ENCODE measurements at regions not wholly inside any gene's neighbourhood (a gene's known extent, or its start where the extent isn't known, plus 50 kb on each side); places are given as distances from the start of the nearest gene placed in this dataset.

DNA sequence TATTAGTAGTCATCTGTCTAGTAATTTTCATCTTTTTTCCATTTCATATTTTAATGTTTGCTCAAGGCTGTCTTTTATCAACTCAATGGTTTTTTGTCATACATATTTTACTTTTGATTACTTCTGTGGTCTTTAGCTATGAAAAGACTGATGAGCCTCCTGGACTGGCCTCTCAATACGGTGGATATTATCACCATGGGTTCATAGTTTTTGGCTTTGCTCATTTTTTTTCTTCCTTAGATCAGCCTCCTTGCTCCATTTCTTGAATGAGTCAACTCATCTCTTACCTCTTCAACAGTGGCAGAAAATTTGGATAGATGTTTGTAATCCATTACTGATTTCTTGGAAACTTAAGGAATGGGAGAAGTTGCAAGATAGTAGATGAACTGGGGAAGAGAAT lies 80.1 kb upstream of the ELOVL5 start:
- no peaks in the 10 kb centered on the region for H3K9me3 ChIP-seq
- 82 to 97% methylated on average over 1 of the region's 1 CpG for WGBS, 2 donors (ENCODE audit: low coverage in 1 of 2)
- no peak overlapping the region for H3K4me3 ChIP-seq
- H3K36me3 ChIP-seq, result no peaks in the 10 kb centered on the region
- no peaks in the 10 kb centered on the region for H3K4me1 ChIP-seq
- TF ChIP-seq, protein P1, sequence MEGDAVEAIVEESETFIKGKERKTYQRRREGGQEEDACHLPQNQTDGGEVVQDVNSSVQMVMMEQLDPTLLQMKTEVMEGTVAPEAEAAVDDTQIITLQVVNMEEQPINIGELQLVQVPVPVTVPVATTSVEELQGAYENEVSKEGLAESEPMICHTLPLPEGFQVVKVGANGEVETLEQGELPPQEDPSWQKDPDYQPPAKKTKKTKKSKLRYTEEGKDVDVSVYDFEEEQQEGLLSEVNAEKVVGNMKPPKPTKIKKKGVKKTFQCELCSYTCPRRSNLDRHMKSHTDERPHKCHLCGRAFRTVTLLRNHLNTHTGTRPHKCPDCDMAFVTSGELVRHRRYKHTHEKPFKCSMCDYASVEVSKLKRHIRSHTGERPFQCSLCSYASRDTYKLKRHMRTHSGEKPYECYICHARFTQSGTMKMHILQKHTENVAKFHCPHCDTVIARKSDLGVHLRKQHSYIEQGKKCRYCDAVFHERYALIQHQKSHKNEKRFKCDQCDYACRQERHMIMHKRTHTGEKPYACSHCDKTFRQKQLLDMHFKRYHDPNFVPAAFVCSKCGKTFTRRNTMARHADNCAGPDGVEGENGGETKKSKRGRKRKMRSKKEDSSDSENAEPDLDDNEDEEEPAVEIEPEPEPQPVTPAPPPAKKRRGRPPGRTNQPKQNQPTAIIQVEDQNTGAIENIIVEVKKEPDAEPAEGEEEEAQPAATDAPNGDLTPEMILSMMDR (IDR thresholded peaks at IDR 0.05), result no peak
- TF ChIP-seq POLR2A (IDR thresholded peaks at IDR 0.05) (no peak), POLR2AphosphoS5 (IDR thresholded peaks at IDR 0.05) (no peak), EP300 (IDR thresholded peaks at IDR 0.05; ENCODE audit: low read depth) (no peak)
- H3K27ac ChIP-seq, result no peak overlapping the region
- in situ Hi-C loops (cut with MboI; ENCODE audit: low pct_ligation_motif_present in 1 of 4, low pct_unique_long_range_greater_than_20kb in 1 of 4, low sequenced_read_pairs in 3 of 4), result no loop called here
- no peaks in the 10 kb centered on the region for H3K27me3 ChIP-seq
- DNase-seq, result no peak
- intact Hi-C loops (cut with DNase I; ENCODE audit: low total_unique reads), result no loop called here

DNA sequence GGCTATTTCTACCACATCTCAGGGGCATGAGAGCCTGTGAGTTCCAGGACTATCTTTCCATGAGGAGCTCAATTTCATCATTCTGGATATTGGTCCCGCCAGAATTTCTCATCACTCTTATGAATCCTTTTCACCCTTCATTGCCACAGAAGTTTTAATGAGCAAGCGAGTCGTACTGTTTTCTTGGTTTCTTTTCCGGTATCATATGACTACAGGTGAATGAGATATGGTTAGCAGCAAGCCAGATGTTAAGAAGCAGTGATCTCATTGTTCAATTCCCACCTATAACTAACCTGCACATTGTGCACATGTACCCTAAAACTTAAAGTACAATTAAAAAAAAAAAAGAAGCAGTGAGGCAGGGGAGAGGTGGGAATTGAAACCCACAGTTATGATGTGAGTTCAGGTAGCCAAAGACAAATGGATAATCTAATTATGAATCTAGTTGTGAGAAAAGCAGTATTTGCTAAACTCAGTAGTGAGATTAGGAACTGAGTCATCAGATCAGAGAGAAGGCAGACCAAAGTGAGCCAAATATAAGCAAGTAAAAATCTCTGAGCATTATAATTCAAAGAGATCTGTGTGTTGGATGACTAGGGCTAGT lies 78.0 kb upstream of the ELOVL5 start:
- no peaks in the 10 kb centered on the region for H3K27me3 ChIP-seq
- H3K9me3 ChIP-seq, result no peaks in the 10 kb centered on the region
- intact Hi-C loops (cut with DNase I; ENCODE audit: low total_unique reads) (no loop called here), in situ Hi-C loops (cut with MboI; ENCODE audit: low pct_ligation_motif_present in 1 of 4, low pct_unique_long_range_greater_than_20kb in 1 of 4, low sequenced_read_pairs in 3 of 4) (no loop called here)
- no peak for DNase-seq
- TF ChIP-seq POLR2AphosphoS5 (IDR thresholded peaks at IDR 0.05) (no peak), POLR2A (IDR thresholded peaks at IDR 0.05) (no peak), EP300 (IDR thresholded peaks at IDR 0.05; ENCODE audit: low read depth) (no peak)
- TF ChIP-seq, protein P1 (IDR thresholded peaks at IDR 0.05), result no peak
- WGBS, 2 donors (ENCODE audit: low coverage in 1 of 2), result 54 to 78% methylated on average over 4 of the region's 4 CpGs
- no peak overlapping the region for H3K27ac ChIP-seq
- H3K4me3 ChIP-seq, result no peak overlapping the region
- no peaks in the 10 kb centered on the region for H3K4me1 ChIP-seq
- no peaks in the 10 kb centered on the region for H3K36me3 ChIP-seq

DNA sequence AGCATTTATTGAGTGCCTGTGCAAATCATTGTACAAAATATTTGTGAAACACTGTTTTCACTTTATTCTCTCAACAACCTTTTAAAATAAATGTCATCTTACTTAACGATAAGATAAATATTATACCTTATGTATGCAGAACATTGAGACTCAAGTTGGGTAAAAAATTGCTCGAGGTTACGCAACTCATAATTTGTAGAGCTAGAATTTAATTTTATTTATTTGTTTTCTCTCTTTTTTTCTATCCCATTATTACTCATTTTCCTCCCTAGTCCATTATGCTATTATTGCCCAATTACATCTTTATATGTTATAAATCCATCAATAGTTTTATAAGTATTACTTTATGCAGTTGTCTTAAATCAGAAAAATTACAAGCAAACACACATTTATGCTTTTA lies 77.4 kb upstream of the ELOVL5 start:
- H3K9me3 ChIP-seq, result no peaks in the 10 kb centered on the region
- in situ Hi-C loops (cut with MboI; ENCODE audit: low pct_ligation_motif_present in 1 of 4, low pct_unique_long_range_greater_than_20kb in 1 of 4, low sequenced_read_pairs in 3 of 4) (no loop called here), intact Hi-C loops (cut with DNase I; ENCODE audit: low total_unique reads) (no loop called here)
- H3K36me3 ChIP-seq, result no peaks in the 10 kb centered on the region
- TF ChIP-seq EP300 (IDR thresholded peaks at IDR 0.05; ENCODE audit: low read depth), result no peak
- TF ChIP-seq POLR2AphosphoS5 (IDR thresholded peaks at IDR 0.05), result no peak
- TF ChIP-seq, protein P1 (IDR thresholded peaks at IDR 0.05), result no peak
- TF ChIP-seq POLR2A (IDR thresholded peaks at IDR 0.05), result no peak
- no peak for DNase-seq
- H3K4me1 ChIP-seq, result no peaks in the 10 kb centered on the region
- no peak overlapping the region for H3K4me3 ChIP-seq
- 94 to 96% methylated on average over 3 of the region's 3 CpGs for WGBS, 2 donors (ENCODE audit: low coverage in 1 of 2)
- H3K27ac ChIP-seq, result no peak overlapping the region
- H3K27me3 ChIP-seq, result no peaks in the 10 kb centered on the region

DNA sequence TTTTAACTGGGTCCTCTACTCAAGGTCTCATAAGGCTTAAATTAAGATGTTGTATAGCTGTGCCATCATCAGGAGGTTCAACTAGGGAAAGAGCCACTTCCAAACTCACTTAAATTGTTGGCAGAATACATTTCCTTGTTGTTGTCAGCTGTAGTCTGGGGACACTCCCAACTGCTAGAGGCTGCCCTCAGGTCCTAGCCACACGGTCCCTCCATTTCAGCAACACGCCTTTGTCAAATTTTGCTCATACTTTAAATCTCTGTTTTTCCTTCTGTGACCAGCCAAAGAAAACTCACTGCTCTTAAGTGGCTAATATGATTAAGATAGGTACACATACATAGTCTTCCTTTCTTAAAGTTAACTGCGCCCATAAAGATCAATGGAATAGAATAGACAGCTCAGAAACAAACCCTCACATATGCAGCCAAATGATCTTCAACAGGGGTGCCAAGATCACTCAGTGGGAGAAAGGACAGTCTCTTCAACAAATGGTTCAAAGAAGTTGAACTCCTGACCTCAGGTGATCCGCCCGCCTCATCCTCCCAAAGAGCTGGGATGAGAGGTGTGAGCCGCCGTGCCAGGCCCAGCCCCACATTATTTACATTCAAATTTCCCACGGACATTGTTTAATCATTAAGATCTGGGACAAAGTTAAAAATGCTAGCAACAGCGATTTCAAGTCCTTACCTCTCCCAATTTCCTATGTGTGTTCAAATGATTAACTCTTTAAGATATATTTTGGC lies 76.4 kb upstream of the ELOVL5 start:
- WGBS, 2 donors (ENCODE audit: low coverage in 1 of 2), result 76 to 100% methylated on average over 3 to 9 of the region's 9 CpGs
- in situ Hi-C loops (cut with MboI; ENCODE audit: low pct_ligation_motif_present in 1 of 4, low pct_unique_long_range_greater_than_20kb in 1 of 4, low sequenced_read_pairs in 3 of 4), result no loop called here

More for the DNA sequence above, 76.4 kb upstream of the ELOVL5 start:
- Histone ChIP-seq H3K4me3 (no peak overlapping the region), H3K27ac (no peak overlapping the region), H3K4me1 (no peaks in the 10 kb centered on the region), H3K27me3 (no peaks in the 10 kb centered on the region), H3K9me3 (no peaks in the 10 kb centered on the region), H3K36me3 (no peaks in the 10 kb centered on the region)
- intact Hi-C loops (cut with DNase I; ENCODE audit: low total_unique reads), result no loop called here
- TF ChIP-seq EP300 (IDR thresholded peaks at IDR 0.05; ENCODE audit: low read depth) (no peak), POLR2AphosphoS5 (IDR thresholded peaks at IDR 0.05) (no peak), POLR2A (IDR thresholded peaks at IDR 0.05) (no peak)
- TF ChIP-seq, protein P1 (IDR thresholded peaks at IDR 0.05), result no peak
- DNase-seq, result no peak
